NOMO-1 treated with DMSO at 0.1 percent for 48 hours (cell line): ENCODE measurements at regions not wholly inside any gene's neighbourhood (a gene's known extent, or its start where the extent isn't known, plus 50 kb on each side); places are given as distances from the start of the nearest gene placed in this dataset.

Experiments used
- DNase-seq: peaks from one replicate; lab custom pipeline; 2025; ENCODE audit not compliant: unreplicated experiment; lab: John Stamatoyannopoulos, UW

- no peak for DNase-seq
These were observed 131.6 kb upstream of the NUDT7 start for GRCh38 chr16:77590707-77591106.

GRCh38 chr16:77591347-77591746 lies 131.0 kb upstream of the NUDT7 start:
- DNase-seq: no peak

GRCh38 chr16:77592021-77592420 lies 130.3 kb upstream of the NUDT7 start:
- DNase-seq: no peak

GRCh38 chr16:77594057-77594456 lies 128.3 kb upstream of the NUDT7 start:
- no peak for DNase-seq

- DNase-seq: no peak
These were observed 127.3 kb upstream of the NUDT7 start for GRCh38 chr16:77594799-77595596.

- peak; percentile 21 for DNase-seq
These were observed 126.1 kb upstream of the NUDT7 start for GRCh38 chr16:77596261-77596660.

GRCh38 chr16:77599793-77600415 lies 122.4 kb upstream of the NUDT7 start:
- peak; percentile 35 for DNase-seq

GRCh38 chr16:77600555-77600954 lies 121.8 kb upstream of the NUDT7 start:
- no peak for DNase-seq

GRCh38 chr16:77603656-77604055 lies 118.7 kb upstream of the NUDT7 start:
- DNase-seq: no peak

GRCh38 chr16:77610496-77610895 lies 111.8 kb upstream of the NUDT7 start:
- no peak for DNase-seq

- DNase-seq: no peak
These were observed 110.9 kb upstream of the NUDT7 start for GRCh38 chr16:77611386-77611785.

- DNase-seq: no peak
These were observed 109.7 kb upstream of the NUDT7 start for GRCh38 chr16:77612596-77612995.

GRCh38 chr16:77613095-77613494 lies 109.2 kb upstream of the NUDT7 start:
- DNase-seq: no peak

- no peak for DNase-seq
These were observed 104.8 kb upstream of the NUDT7 start for GRCh38 chr16:77617553-77617952.

- no peak for DNase-seq
These were observed 104.3 kb upstream of the NUDT7 start for GRCh38 chr16:77617996-77618395.

- no peak for DNase-seq
These were observed 103.4 kb upstream of the NUDT7 start for GRCh38 chr16:77618951-77619350.

- DNase-seq: no peak
These were observed 98.2 kb upstream of the NUDT7 start for GRCh38 chr16:77624085-77624484.

- DNase-seq: no peak
These were observed 85.7 kb upstream of the NUDT7 start for GRCh38 chr16:77636615-77637014.

GRCh38 chr16:77637940-77638339 lies 84.4 kb upstream of the NUDT7 start:
- DNase-seq: no peak

- no peak for DNase-seq
These were observed 79.1 kb upstream of the NUDT7 start for GRCh38 chr16:77643176-77643575.

- DNase-seq: no peak
These were observed 76.5 kb upstream of the NUDT7 start for GRCh38 chr16:77645764-77646163.

- no peak for DNase-seq
These were observed 74.6 kb upstream of the NUDT7 start for GRCh38 chr16:77647726-77648125.

GRCh38 chr16:77650761-77651160 lies 71.6 kb upstream of the NUDT7 start:
- DNase-seq: no peak
